Chondrocyte (in vitro differentiated cells): ENCODE measurements at regions not wholly inside any gene's neighbourhood (a gene's known extent, or its start where the extent isn't known, plus 50 kb on each side); places are given as distances from the start of the nearest gene placed in this dataset.

Source experiments
- DNase-seq: peaks from one replicate; pipeline ENCODE4 v3.0.0; 2021; ENCODE audit warnings: mixed read lengths, low spot score
- H3K27ac Mint-ChIP-seq: one replicate; pipeline ENCODE4 v1.8.0; 2021; ENCODE audit warnings: mild to moderate bottlenecking, moderate library complexity, mixed read lengths; ENCODE audit not compliant: unreplicated experiment
- H3K27me3 Mint-ChIP-seq: 2 replicates; pipeline ENCODE4 v1.8.0; 2021; ENCODE audit warnings: low read depth, mixed read lengths
- H3K36me3 Mint-ChIP-seq: 2 replicates; pipeline ENCODE4 v1.8.0; 2021; ENCODE audit warnings: low read depth, mixed read lengths
- H3K4me1 Mint-ChIP-seq: 2 replicates; pipeline ENCODE4 v1.8.0; 2021; ENCODE audit warnings: low read depth, mild to moderate bottlenecking, mixed read lengths
- H3K4me3 Mint-ChIP-seq: one replicate; pipeline ENCODE4 v1.8.0; 2021; ENCODE audit warnings: mild to moderate bottlenecking, moderate library complexity, mixed read lengths; ENCODE audit not compliant: unreplicated experiment
- H3K9me3 Mint-ChIP-seq: 2 replicates; pipeline ENCODE4 v1.8.0; 2021; ENCODE audit warnings: low read depth, mixed read lengths
- CTCF ChIP-seq: fragments of 200-600 bp; sonication (generic); IDR thresholded peaks from 2 replicates; pipeline ENCODE4 v1.5.0; 2021; ENCODE audit warnings: antibody characterized with exemption, mild to moderate bottlenecking, moderate library complexity

DNA sequence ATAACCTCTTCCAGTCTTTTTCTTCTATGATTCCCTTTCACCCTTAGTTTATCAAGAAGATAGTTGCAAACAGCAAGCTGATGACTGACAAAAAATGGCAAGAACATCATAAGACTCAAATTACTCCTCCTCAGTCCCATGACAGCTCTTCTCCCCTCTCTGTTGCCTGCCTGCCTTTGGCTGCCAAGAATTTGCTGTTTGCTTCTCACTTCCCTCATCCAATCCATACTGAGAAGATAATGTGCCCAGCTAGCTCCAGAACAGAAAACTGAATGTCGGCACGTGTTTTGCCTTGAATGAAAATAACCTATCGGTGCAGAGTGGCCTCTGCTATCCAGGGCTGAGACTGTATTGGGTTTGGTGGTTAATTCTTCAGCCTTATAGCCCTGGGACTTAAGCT lies 192.1 kb downstream of the PPARGC1A start:
- Mint-ChIP-seq H3K36me3 (no peaks in the 10 kb centered on the region), H3K4me1 (no peaks in the 10 kb centered on the region), H3K27me3 (peaks cover 3% of the 10 kb centered on the region), H3K9me3 (no peaks in the 10 kb centered on the region), H3K27ac (no peak overlapping the region), H3K4me3 (no peak overlapping the region)
- no peak for TF ChIP-seq CTCF
- no peak for DNase-seq

- Mint-ChIP-seq H3K27me3 (peaks cover 6% of the 10 kb centered on the region), H3K36me3 (no peaks in the 10 kb centered on the region), H3K4me3 (no peak overlapping the region), H3K4me1 (no peaks in the 10 kb centered on the region), H3K9me3 (no peaks in the 10 kb centered on the region), H3K27ac (no peak overlapping the region)
- no peak for TF ChIP-seq CTCF
- DNase-seq: no peak
Observed at GRCh38 chr4:23697001-23697528, 192.8 kb downstream of the PPARGC1A start.

- H3K9me3 Mint-ChIP-seq: peaks cover 10% of the 10 kb centered on the region
- peaks cover 5% of the 10 kb centered on the region for H3K36me3 Mint-ChIP-seq
- H3K27ac Mint-ChIP-seq: no peak overlapping the region
- no peak for DNase-seq
- peaks cover 2% of the 10 kb centered on the region for H3K27me3 Mint-ChIP-seq
- no peak overlapping the region for H3K4me3 Mint-ChIP-seq
- no peak for TF ChIP-seq CTCF
- H3K4me1 Mint-ChIP-seq: peaks cover 2% of the 10 kb centered on the region
Observed at GRCh38 chr4:23686169-23686897, 203.5 kb downstream of the PPARGC1A start.

DNA sequence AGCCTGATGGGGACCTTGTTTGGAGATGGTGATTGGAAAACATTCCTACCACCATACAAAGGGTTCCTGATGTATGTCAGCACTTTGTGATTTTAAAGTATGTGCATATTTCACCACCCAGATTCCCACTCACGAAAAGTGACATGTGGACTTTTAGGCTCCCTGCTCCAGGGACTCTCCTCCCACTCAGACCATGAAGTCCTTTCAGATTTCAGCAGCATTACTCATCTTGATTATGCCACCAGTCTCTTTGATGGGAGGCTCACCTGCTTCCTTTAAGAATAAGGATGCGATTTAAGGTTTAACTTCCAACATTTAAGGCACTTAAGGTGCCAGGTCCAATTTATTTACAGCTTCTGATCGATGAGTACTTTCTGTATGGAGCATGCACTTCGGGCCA lies 204.4 kb downstream of the PPARGC1A start:
- peaks cover 11% of the 10 kb centered on the region for H3K4me1 Mint-ChIP-seq
- H3K4me3 Mint-ChIP-seq: no peak overlapping the region
- no peak for DNase-seq
- TF ChIP-seq CTCF: no peak
- peaks cover 2% of the 10 kb centered on the region for H3K27me3 Mint-ChIP-seq
- H3K36me3 Mint-ChIP-seq: peaks cover 3% of the 10 kb centered on the region
- no peak overlapping the region for H3K27ac Mint-ChIP-seq
- H3K9me3 Mint-ChIP-seq: peaks cover 10% of the 10 kb centered on the region

GRCh38 chr4:23680671-23681518 lies 209.0 kb downstream of the PPARGC1A start:
- Mint-ChIP-seq H3K4me3 (no peak overlapping the region), H3K9me3 (no peaks in the 10 kb centered on the region), H3K27me3 (peaks cover 5% of the 10 kb centered on the region), H3K27ac (no peak overlapping the region), H3K36me3 (no peaks in the 10 kb centered on the region), H3K4me1 (peaks cover 13% of the 10 kb centered on the region)
- TF ChIP-seq CTCF: peak; percentile 76
- no peak for DNase-seq
